GM23338 (cell line): ENCODE measurements at regions not wholly inside any gene's neighbourhood (a gene's known extent, or its start where the extent isn't known, plus 50 kb on each side); places are given as distances from the start of the nearest gene placed in this dataset.

Experiments
- ATAC-seq: fragments of 200-7000 bp; cut with Tn5 transposase; 3 replicates; pipeline ENCODE4 v1.9.1; 2020
- DNase-seq: peaks from one replicate; pipeline ENCODE4 v3.0.0-alpha.2; 2015; ENCODE audit warnings: low spot score
- H2AFZ ChIP-seq: fragments of 200-600 bp; sonication (generic); 2 replicates; pipeline ENCODE4 v1.8.0; 2016; ENCODE audit warnings: antibody characterized with exemption, mild to moderate bottlenecking, moderate library complexity
- H3F3A ChIP-seq: fragments of 200-600 bp; sonication (generic); replicated peaks from 2 replicates; pipeline ENCODE4 v1.8.0; 2017; ENCODE audit warnings: antibody characterized with exemption, mixed run types, low read depth
- H3K27ac ChIP-seq: fragments of 200-600 bp; sonication (generic); 2 replicates; pipeline ENCODE4 v1.6.1; 2016; ENCODE audit warnings: low read depth
- H3K27me3 ChIP-seq: fragments of 200-600 bp; sonication (generic); 2 replicates; pipeline ENCODE4 v1.8.0; 2016; ENCODE audit warnings: mild to moderate bottlenecking, mixed run types, moderate library complexity; ENCODE audit not compliant: insufficient read depth
- H3K36me3 ChIP-seq: fragments of 200-600 bp; sonication (generic); 2 replicates; pipeline ENCODE4 v1.8.0; 2016; ENCODE audit warnings: mild to moderate bottlenecking; ENCODE audit not compliant: insufficient read depth
- H3K4me1 ChIP-seq: fragments of 200-600 bp; sonication (generic); 2 replicates; pipeline ENCODE4 v1.8.0; 2016; ENCODE audit warnings: mild to moderate bottlenecking, moderate library complexity; ENCODE audit not compliant: insufficient read depth
- H3K4me2 ChIP-seq: fragments of 200-600 bp; sonication (generic); 2 replicates; pipeline ENCODE4 v1.7.1; 2017; ENCODE audit warnings: mixed run types
- H3K4me3 ChIP-seq: fragments of 200-600 bp; sonication (generic); 2 replicates; pipeline ENCODE4 v1.6.1; 2016; ENCODE audit warnings: mixed run types
- H3K79me2 ChIP-seq: fragments of 200-600 bp; sonication (generic); replicated peaks from 2 replicates; pipeline ENCODE4 v1.8.0; 2017; ENCODE audit warnings: mild to moderate bottlenecking; ENCODE audit not compliant: insufficient read depth
- H3K9me2 ChIP-seq: fragments of 200-600 bp; sonication (generic); 2 replicates; pipeline ENCODE4 v1.8.0; 2017; ENCODE audit not compliant: insufficient read depth
- H4K20me1 ChIP-seq: fragments of 200-600 bp; sonication (generic); replicated peaks from 2 replicates; pipeline ENCODE4 v1.8.0; 2017; ENCODE audit warnings: mild to moderate bottlenecking; ENCODE audit not compliant: insufficient read depth
- H3K27ac Mint-ChIP-seq: 2 replicates; pipeline ENCODE4 v1.8.0; 2020; ENCODE audit warnings: inconsistent platforms, mild to moderate bottlenecking, moderate library complexity, mixed read lengths
- H3K27me3 Mint-ChIP-seq: 3 replicates; pipeline ENCODE4 v1.8.0; 2022; ENCODE audit warnings: low read depth, mild to moderate bottlenecking, moderate library complexity, mixed read lengths, inconsistent platforms; ENCODE audit not compliant: insufficient read depth, poor library complexity
- H3K36me3 Mint-ChIP-seq: 3 replicates; pipeline ENCODE4 v1.8.0; 2021; ENCODE audit warnings: low read depth, mild to moderate bottlenecking, inconsistent platforms, moderate library complexity, mixed read lengths
- H3K4me1 Mint-ChIP-seq: 3 replicates; pipeline ENCODE4 v1.8.0; 2020; ENCODE audit warnings: mild to moderate bottlenecking, inconsistent platforms, mixed read lengths
- H3K4me3 Mint-ChIP-seq: 3 replicates; pipeline ENCODE4 v1.8.0; 2021; ENCODE audit warnings: moderate library complexity, mild to moderate bottlenecking, inconsistent platforms, mixed read lengths
- H3K9me3 Mint-ChIP-seq: 3 replicates; pipeline ENCODE4 v1.8.0; 2020; ENCODE audit warnings: moderate library complexity, mild to moderate bottlenecking, inconsistent platforms, mixed read lengths
- CREB1 ChIP-seq: fragments of 250-450 bp; sonication (Bioruptor Pico); IDR thresholded peaks from 2 replicates; pipeline ENCODE4 v1.5.0; 2020; ENCODE audit warnings: low read depth, mild to moderate bottlenecking, moderate library complexity
- EZH2 ChIP-seq: fragments of 200-600 bp; sonication (generic); IDR thresholded peaks from one replicate; pipeline ENCODE4 v1.8.0; 2017; ENCODE audit warnings: antibody characterized with exemption, mild to moderate bottlenecking, low read depth; ENCODE audit not compliant: unreplicated experiment
- NANOG ChIP-seq: IDR thresholded peaks from 2 replicates; pipeline ENCODE4 v1.6.1; 2016; ENCODE audit warnings: antibody characterized with exemption, borderline replicate concordance
- STAT1 ChIP-seq: IDR thresholded peaks from one replicate; pipeline ENCODE4 v1.6.1; 2016; ENCODE audit warnings: antibody characterized with exemption; ENCODE audit not compliant: unreplicated experiment
- TF ChIP-seq, protein P1 (sequence below): IDR thresholded peaks from one replicate; pipeline ENCODE4 v1.6.1; 2018; ENCODE audit warnings: antibody characterized with exemption; ENCODE audit not compliant: unreplicated experiment
- TF ChIP-seq, protein P2 (sequence below): fragments of 250-450 bp; sonication (Bioruptor Pico); IDR thresholded peaks from 2 replicates; pipeline ENCODE4 v1.5.0; 2020; ENCODE audit warnings: mild to moderate bottlenecking, moderate library complexity

DNA sequence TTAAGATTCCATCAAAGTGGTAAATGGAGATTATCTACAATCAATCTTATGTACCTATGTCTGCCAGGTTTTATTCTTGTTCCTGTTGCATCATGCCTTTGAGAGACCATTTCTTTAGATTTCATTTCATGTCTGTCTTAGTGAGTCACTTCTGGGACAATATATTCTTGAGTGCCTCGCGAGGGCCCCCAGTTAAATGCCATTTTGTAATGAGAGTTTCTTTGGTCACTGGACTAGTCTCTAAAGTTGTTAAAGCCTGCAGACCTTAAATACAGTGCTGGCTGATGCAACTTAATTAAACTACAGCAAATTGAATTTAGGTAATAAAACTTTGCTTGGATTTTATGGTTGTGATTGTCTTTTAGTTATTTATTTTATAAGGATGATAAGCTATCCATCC lies 87.2 kb upstream of the PITX2 start (continued):
- TF ChIP-seq, protein P1, sequence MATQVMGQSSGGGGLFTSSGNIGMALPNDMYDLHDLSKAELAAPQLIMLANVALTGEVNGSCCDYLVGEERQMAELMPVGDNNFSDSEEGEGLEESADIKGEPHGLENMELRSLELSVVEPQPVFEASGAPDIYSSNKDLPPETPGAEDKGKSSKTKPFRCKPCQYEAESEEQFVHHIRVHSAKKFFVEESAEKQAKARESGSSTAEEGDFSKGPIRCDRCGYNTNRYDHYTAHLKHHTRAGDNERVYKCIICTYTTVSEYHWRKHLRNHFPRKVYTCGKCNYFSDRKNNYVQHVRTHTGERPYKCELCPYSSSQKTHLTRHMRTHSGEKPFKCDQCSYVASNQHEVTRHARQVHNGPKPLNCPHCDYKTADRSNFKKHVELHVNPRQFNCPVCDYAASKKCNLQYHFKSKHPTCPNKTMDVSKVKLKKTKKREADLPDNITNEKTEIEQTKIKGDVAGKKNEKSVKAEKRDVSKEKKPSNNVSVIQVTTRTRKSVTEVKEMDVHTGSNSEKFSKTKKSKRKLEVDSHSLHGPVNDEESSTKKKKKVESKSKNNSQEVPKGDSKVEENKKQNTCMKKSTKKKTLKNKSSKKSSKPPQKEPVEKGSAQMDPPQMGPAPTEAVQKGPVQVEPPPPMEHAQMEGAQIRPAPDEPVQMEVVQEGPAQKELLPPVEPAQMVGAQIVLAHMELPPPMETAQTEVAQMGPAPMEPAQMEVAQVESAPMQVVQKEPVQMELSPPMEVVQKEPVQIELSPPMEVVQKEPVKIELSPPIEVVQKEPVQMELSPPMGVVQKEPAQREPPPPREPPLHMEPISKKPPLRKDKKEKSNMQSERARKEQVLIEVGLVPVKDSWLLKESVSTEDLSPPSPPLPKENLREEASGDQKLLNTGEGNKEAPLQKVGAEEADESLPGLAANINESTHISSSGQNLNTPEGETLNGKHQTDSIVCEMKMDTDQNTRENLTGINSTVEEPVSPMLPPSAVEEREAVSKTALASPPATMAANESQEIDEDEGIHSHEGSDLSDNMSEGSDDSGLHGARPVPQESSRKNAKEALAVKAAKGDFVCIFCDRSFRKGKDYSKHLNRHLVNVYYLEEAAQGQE: no peak
- TF ChIP-seq STAT1: no peak
- TF ChIP-seq CREB1: no peak

DNA sequence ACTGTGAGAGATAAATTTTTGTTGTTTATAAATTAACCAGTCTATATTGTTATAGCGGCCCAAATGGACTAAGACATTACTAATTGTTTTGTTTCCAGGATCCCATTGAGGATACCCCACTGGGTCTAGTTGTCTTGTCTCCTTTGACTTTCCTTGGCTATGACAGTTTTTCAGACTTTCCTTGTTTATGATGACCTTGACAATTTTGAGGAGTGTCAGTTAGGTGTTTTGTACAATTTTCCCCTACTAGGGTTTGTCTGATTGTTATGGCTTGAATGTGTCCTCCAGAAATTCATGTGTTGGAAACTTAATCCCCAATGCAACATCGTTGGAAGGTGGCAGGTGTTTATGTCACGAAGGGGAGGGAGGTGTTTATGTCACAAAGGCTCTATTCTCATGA lies 89.6 kb upstream of the PITX2 start:
- H3K27ac Mint-ChIP-seq: no peak overlapping the region
- TF ChIP-seq EZH2 (no peak), NANOG (no peak), STAT1 (no peak)
- TF ChIP-seq, protein P2, sequence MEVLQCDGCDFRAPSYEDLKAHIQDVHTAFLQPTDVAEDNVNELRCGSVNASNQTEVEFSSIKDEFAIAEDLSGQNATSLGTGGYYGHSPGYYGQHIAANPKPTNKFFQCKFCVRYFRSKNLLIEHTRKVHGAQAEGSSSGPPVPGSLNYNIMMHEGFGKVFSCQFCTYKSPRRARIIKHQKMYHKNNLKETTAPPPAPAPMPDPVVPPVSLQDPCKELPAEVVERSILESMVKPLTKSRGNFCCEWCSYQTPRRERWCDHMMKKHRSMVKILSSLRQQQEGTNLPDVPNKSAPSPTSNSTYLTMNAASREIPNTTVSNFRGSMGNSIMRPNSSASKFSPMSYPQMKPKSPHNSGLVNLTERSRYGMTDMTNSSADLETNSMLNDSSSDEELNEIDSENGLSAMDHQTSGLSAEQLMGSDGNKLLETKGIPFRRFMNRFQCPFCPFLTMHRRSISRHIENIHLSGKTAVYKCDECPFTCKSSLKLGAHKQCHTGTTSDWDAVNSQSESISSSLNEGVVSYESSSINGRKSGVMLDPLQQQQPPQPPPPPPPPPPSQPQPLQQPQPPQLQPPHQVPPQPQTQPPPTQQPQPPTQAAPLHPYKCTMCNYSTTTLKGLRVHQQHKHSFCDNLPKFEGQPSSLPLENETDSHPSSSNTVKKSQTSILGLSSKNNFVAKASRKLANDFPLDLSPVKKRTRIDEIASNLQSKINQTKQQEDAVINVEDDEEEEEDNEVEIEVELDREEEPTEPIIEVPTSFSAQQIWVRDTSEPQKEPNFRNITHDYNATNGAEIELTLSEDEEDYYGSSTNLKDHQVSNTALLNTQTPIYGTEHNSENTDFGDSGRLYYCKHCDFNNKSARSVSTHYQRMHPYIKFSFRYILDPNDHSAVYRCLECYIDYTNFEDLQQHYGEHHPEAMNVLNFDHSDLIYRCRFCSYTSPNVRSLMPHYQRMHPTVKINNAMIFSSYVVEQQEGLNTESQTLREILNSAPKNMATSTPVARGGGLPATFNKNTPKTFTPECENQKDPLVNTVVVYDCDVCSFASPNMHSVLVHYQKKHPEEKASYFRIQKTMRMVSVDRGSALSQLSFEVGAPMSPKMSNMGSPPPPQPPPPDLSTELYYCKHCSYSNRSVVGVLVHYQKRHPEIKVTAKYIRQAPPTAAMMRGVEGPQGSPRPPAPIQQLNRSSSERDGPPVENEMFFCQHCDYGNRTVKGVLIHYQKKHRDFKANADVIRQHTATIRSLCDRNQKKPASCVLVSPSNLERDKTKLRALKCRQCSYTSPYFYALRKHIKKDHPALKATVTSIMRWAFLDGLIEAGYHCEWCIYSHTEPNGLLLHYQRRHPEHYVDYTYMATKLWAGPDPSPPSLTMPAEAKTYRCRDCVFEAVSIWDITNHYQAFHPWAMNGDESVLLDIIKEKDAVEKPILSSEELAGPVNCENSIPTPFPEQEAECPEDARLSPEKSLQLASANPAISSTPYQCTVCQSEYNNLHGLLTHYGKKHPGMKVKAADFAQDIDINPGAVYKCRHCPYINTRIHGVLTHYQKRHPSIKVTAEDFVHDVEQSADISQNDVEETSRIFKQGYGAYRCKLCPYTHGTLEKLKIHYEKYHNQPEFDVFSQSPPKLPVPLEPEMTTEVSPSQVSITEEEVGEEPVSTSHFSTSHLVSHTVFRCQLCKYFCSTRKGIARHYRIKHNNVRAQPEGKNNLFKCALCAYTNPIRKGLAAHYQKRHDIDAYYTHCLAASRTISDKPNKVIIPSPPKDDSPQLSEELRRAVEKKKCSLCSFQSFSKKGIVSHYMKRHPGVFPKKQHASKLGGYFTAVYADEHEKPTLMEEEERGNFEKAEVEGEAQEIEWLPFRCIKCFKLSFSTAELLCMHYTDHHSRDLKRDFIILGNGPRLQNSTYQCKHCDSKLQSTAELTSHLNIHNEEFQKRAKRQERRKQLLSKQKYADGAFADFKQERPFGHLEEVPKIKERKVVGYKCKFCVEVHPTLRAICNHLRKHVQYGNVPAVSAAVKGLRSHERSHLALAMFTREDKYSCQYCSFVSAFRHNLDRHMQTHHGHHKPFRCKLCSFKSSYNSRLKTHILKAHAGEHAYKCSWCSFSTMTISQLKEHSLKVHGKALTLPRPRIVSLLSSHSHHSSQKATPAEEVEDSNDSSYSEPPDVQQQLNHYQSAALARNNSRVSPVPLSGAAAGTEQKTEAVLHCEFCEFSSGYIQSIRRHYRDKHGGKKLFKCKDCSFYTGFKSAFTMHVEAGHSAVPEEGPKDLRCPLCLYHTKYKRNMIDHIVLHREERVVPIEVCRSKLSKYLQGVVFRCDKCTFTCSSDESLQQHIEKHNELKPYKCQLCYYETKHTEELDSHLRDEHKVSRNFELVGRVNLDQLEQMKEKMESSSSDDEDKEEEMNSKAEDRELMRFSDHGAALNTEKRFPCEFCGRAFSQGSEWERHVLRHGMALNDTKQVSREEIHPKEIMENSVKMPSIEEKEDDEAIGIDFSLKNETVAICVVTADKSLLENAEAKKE (CRISPR knock-in tag): no peak
- H3K9me3 Mint-ChIP-seq: no peaks in the 10 kb centered on the region; the same call in 2 of the 3 replicates
- H2AFZ ChIP-seq: no peak overlapping the region
- H3K36me3 ChIP-seq: no peaks in the 10 kb centered on the region
- no peaks in the 10 kb centered on the region for H3K79me2 ChIP-seq
- H4K20me1 ChIP-seq: no peaks in the 10 kb centered on the region
- H3K27me3 ChIP-seq: no peaks in the 10 kb centered on the region
- ATAC-seq (no peak), DNase-seq (no peak)
- no peak overlapping the region for H3K4me3 ChIP-seq
- peaks cover 4% of the 10 kb centered on the region for H3K9me2 ChIP-seq
- peaks cover 2% of the 10 kb centered on the region; the same call in 1 of the 3 replicates for H3K4me1 Mint-ChIP-seq
- no peaks in the 10 kb centered on the region for H3K36me3 Mint-ChIP-seq
- no peak overlapping the region for H3K4me3 Mint-ChIP-seq
- H3K27ac ChIP-seq: no peak overlapping the region
- no peak overlapping the region for H3K4me2 ChIP-seq
- H3K4me1 ChIP-seq: peaks cover 8% of the 10 kb centered on the region; the same call in 1 of the 2 replicates
- no peaks in the 10 kb centered on the region for H3K27me3 Mint-ChIP-seq
- no peaks in the 10 kb centered on the region for H3F3A ChIP-seq
